WTC11 (cell line): ENCODE measurements at regions not wholly inside any gene's neighbourhood (a gene's known extent, or its start where the extent isn't known, plus 50 kb on each side); places are given as distances from the start of the nearest gene placed in this dataset.

Experiments
- ATAC-seq: fragments of 200-7000 bp; cut with Tn5 transposase; 2 replicates; pipeline ENCODE4 v1.10.0; 2021; ENCODE audit warnings: mild to moderate bottlenecking, moderate library complexity
- CTCF ChIA-PET: fragments of 300-600 bp; sonication (Branson Sonifier 250); formaldehyde crosslinking; loops from one replicate; lab custom pipeline; 2021; ENCODE audit warnings: antibody characterized with exemption; lab: Charles Lee
- POLR2A ChIA-PET: fragments of 350-600 bp; sonication (Branson Sonifier 250); formaldehyde crosslinking; loops from one replicate; lab custom pipeline; 2021; ENCODE audit warnings: antibody characterized with exemption; lab: Charles Lee
- DNase-seq: peaks from one replicate; pipeline ENCODE4 v3.0.0; 2021; ENCODE audit warnings: low spot score
- H3K27ac Mint-ChIP-seq: 2 replicates; pipeline ENCODE4 v1.8.0; 2021; ENCODE audit warnings: mixed read lengths
- H3K27me3 Mint-ChIP-seq: 2 replicates; pipeline ENCODE4 v1.8.0; 2021; ENCODE audit warnings: low read depth, mild to moderate bottlenecking, moderate library complexity, mixed read lengths
- H3K36me3 Mint-ChIP-seq: 2 replicates; pipeline ENCODE4 v1.8.0; 2021; ENCODE audit warnings: mixed read lengths
- H3K4me1 Mint-ChIP-seq: 2 replicates; pipeline ENCODE4 v1.8.0; 2022; ENCODE audit warnings: mixed read lengths
- H3K4me3 Mint-ChIP-seq: 2 replicates; pipeline ENCODE4 v1.8.0; 2021; ENCODE audit warnings: mild to moderate bottlenecking, moderate library complexity, mixed read lengths
- H3K9me3 Mint-ChIP-seq: 2 replicates; pipeline ENCODE4 v1.8.0; 2021; ENCODE audit warnings: mixed read lengths
- ATF1 ChIP-seq: sonication (generic); formaldehyde crosslinking; IDR thresholded peaks from 2 replicates; pipeline ENCODE4 v1.8.1; 2023; ENCODE audit warnings: mild to moderate bottlenecking, moderate library complexity, missing genetic modification reagents
- ELF4 ChIP-seq: sonication (generic); formaldehyde crosslinking; IDR thresholded peaks from 2 replicates; pipeline ENCODE4 v1.8.1; 2022; ENCODE audit warnings: low read depth, mild to moderate bottlenecking, moderate library complexity, missing genetic modification reagents
- GABPB1 ChIP-seq: sonication (generic); formaldehyde crosslinking; IDR thresholded peaks from 2 replicates; pipeline ENCODE4 v1.8.1; 2023; ENCODE audit warnings: mild to moderate bottlenecking, missing genetic modification reagents
- GTF2I ChIP-seq: fragments of 250-450 bp; sonication (Bioruptor Pico); conservative IDR thresholded peaks from 2 replicates; pipeline ENCODE4 v1.4.0; 2021; ENCODE audit warnings: mild to moderate bottlenecking
- IRF2 ChIP-seq: sonication (generic); formaldehyde crosslinking; IDR thresholded peaks from 2 replicates; pipeline ENCODE4 v1.8.0; 2022; ENCODE audit warnings: low read depth, missing genetic modification reagents, borderline replicate concordance
- NFATC4 ChIP-seq: fragments of 250-450 bp; sonication (Bioruptor Pico); IDR thresholded peaks from 2 replicates; pipeline ENCODE4 v1.9.0; 2021; ENCODE audit warnings: mild to moderate bottlenecking
- NR3C1 ChIP-seq: sonication (generic); formaldehyde crosslinking; conservative IDR thresholded peaks from 2 replicates; pipeline ENCODE4 v1.8.1; 2023; ENCODE audit warnings: low read depth, mild to moderate bottlenecking, missing genetic modification reagents
- TCF7 ChIP-seq: sonication (generic); formaldehyde crosslinking; IDR thresholded peaks from 2 replicates; pipeline ENCODE4 v1.8.0; 2022; ENCODE audit warnings: mild to moderate bottlenecking, low read depth, missing genetic modification reagents, moderate library complexity
- TP53 ChIP-seq: sonication (generic); formaldehyde crosslinking; IDR thresholded peaks from 2 replicates; pipeline ENCODE4 v1.8.1; 2023; ENCODE audit warnings: mild to moderate bottlenecking, missing genetic modification reagents
- ZNF138 ChIP-seq: sonication (generic); formaldehyde crosslinking; conservative IDR thresholded peaks from 2 replicates; pipeline ENCODE4 v1.8.1; 2022; ENCODE audit warnings: mild to moderate bottlenecking, moderate library complexity, missing genetic modification reagents
- ZNF219 ChIP-seq: sonication (generic); formaldehyde crosslinking; IDR thresholded peaks from 2 replicates; pipeline ENCODE4 v1.8.0; 2023; ENCODE audit warnings: missing genetic modification reagents, mild to moderate bottlenecking, borderline replicate concordance
- ZNF423 ChIP-seq: fragments of 250-450 bp; sonication (Bioruptor Pico); IDR thresholded peaks from 2 replicates; pipeline ENCODE4 v2.1.2; 2022; ENCODE audit warnings: mild to moderate bottlenecking, moderate library complexity
- ZNF671 ChIP-seq: fragments of 250-450 bp; sonication (Bioruptor Pico); IDR thresholded peaks from 2 replicates; pipeline ENCODE4 v1.8.0; 2021; ENCODE audit warnings: mild to moderate bottlenecking
- TF ChIP-seq, protein P1 (sequence below): sonication (generic); formaldehyde crosslinking; conservative IDR thresholded peaks from 2 replicates; pipeline ENCODE4 v1.8.1; 2023; ENCODE audit warnings: mild to moderate bottlenecking, low read depth, missing genetic modification reagents, moderate library complexity
- TF ChIP-seq, protein P2 (sequence below): sonication (generic); formaldehyde crosslinking; IDR thresholded peaks from 2 replicates; pipeline ENCODE4 v1.8.1; 2023; ENCODE audit warnings: mild to moderate bottlenecking, moderate library complexity, missing genetic modification reagents
- TF ChIP-seq, protein P3 (sequence below): sonication (generic); formaldehyde crosslinking; IDR thresholded peaks from 2 replicates; pipeline ENCODE4 v1.8.1; 2022; ENCODE audit warnings: mild to moderate bottlenecking, moderate library complexity, missing genetic modification reagents
- TF ChIP-seq, protein P4 (sequence below): fragments of 250-450 bp; sonication (Bioruptor Pico); conservative IDR thresholded peaks from 2 replicates; pipeline ENCODE4 v1.9.0; 2021; ENCODE audit warnings: mild to moderate bottlenecking
- TF ChIP-seq, protein P5 (sequence below): sonication (generic); formaldehyde crosslinking; IDR thresholded peaks from 2 replicates; pipeline ENCODE4 v1.8.0; 2022; ENCODE audit warnings: mild to moderate bottlenecking, missing genetic modification reagents
- TF ChIP-seq, protein P6 (sequence below): sonication (generic); formaldehyde crosslinking; IDR thresholded peaks from 2 replicates; pipeline ENCODE4 v1.8.1; 2023; ENCODE audit warnings: mild to moderate bottlenecking, missing genetic modification reagents, moderate library complexity

DNA sequence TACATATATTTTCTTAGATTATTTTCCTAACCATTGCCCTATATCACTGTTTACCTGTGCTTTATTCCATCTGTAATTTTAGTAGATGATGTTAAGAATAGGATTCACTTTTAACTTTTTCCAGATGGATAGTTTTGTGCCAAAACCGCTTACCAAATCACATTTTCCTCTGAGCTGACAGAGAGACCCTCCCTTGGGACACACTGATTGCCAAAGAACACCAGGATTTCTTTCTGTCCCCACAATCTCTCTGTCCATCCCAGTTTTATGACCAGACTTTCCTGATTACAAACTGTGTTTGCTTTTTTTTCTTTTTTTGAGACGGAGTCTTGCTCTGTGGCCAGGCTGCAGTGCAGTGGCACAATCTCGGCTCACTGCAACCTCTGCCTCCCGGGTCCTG, 81.3 kb upstream of the SPATA31C2 start:
- no peak for ATAC-seq

DNA sequence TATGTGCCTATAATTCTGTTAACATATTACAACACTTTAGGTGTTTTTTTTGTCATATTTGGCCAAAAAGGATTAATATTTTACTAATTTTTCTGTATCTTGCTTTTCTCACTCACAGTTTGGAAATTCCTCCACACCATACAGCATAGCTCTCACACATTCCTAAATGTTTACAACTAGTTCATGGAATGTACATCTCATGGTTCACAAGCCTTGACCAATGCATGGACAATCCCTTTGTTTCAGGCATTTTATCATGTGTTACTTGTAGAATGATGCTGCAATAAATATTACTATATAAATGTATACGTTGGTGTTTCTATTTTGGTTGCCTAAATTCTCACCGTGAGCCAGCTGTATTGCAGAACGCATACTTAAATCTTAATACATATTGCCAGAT, 80.5 kb upstream of the SPATA31C2 start:
- Mint-ChIP-seq H3K9me3 (peaks cover 4% of the 10 kb centered on the region), H3K27ac (no peak overlapping the region), H3K36me3 (no peaks in the 10 kb centered on the region), H3K4me3 (no peak overlapping the region), H3K4me1 (peaks cover 27% of the 10 kb centered on the region), H3K27me3 (no peaks in the 10 kb centered on the region; the same call in 1 of the 2 replicates)
- DNase-seq = no peak
- no peak for TF ChIP-seq ELF4
- no peak for ATAC-seq
- ChIA-PET CTCF (no interaction called here), POLR2A (no interaction called here)

More for the DNA sequence above, 81.3 kb upstream of the SPATA31C2 start:
- TF ChIP-seq ZNF423 (CRISPR knock-in tag) = no peak
- no peak for TF ChIP-seq IRF2 (CRISPR knock-in tag)
- TF ChIP-seq ZNF138 (CRISPR knock-in tag) = no peak
- CTCF ChIA-PET = no interaction called here
- H3K9me3 Mint-ChIP-seq = peaks cover under 1% of the 10 kb centered on the region; the same call in 1 of the 2 replicates
- H3K27ac Mint-ChIP-seq = no peak overlapping the region
- no peak overlapping the region for H3K4me3 Mint-ChIP-seq
- H3K4me1 Mint-ChIP-seq = peaks cover 27% of the 10 kb centered on the region
- H3K27me3 Mint-ChIP-seq = no peaks in the 10 kb centered on the region; the same call in 1 of the 2 replicates
- H3K36me3 Mint-ChIP-seq = no peaks in the 10 kb centered on the region
- DNase-seq = no peak
- POLR2A ChIA-PET = no interaction called here

DNA sequence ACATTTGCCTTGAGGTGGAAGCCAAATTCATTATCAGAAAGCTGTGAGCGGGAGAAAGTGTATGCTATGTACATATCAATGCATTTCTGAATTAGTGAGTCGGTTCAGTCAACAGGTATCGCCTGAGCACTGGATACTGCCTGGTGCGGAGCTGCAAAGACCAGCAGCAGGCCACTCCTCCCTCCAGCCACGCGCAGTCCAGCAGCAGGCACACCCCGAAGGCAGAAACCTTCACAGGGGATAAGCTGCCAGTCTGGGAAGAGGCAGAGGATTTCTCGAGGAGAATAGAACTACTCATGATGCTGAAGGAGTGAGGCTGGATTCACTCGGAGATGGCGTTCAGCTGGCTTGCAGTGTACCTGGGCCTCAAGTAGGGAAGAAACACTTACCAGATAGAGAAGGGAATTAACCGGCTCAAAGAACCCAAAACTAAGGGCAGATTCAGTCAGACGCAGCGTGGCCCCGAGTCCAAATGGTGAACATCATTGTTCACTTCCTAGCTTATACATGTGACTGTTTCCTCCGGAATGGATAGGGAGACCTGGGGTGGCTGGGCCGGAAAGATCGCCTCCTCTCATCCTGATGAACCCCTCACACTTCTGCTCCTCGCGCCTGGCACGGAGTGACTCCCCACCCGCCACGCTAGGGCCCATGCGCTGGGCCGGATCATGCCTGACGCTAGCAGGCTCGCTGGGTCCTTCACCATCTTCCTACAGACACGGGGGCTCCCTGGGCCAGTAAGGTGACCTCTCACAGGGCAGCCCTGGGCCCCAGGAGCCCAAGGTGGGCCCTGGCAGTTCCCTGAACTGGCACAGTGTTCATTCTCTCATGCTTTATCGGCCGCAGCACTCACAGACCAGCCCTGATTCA, 78.1 kb upstream of the SPATA31C2 start:
- Mint-ChIP-seq H3K4me3 (no peak overlapping the region), H3K4me1 (peaks cover 29% of the 10 kb centered on the region), H3K9me3 (peaks cover 15% of the 10 kb centered on the region), H3K27ac (no peak overlapping the region), H3K36me3 (0 out of 2 replicates have a peak, but pooled peaks cover 3% of the 10 kb centered on the region), H3K27me3 (no peaks in the 10 kb centered on the region)
- CTCF ChIA-PET = no interaction called here
- POLR2A ChIA-PET = no interaction called here
- ATAC-seq (no peak), DNase-seq (no peak)
- TF ChIP-seq TP53 (no peak), ELF4 (no peak), GABPB1 (CRISPR knock-in tag) (no peak), ATF1 (CRISPR knock-in tag) (no peak), NR3C1 (CRISPR knock-in tag) (no peak), GTF2I (CRISPR knock-in tag) (no peak), ZNF219 (CRISPR knock-in tag) (no peak), NFATC4 (CRISPR knock-in tag) (no peak), ZNF138 (CRISPR knock-in tag) (no peak), ZNF671 (no peak), TCF7 (CRISPR knock-in tag) (no peak)
- TF ChIP-seq, protein P1, sequence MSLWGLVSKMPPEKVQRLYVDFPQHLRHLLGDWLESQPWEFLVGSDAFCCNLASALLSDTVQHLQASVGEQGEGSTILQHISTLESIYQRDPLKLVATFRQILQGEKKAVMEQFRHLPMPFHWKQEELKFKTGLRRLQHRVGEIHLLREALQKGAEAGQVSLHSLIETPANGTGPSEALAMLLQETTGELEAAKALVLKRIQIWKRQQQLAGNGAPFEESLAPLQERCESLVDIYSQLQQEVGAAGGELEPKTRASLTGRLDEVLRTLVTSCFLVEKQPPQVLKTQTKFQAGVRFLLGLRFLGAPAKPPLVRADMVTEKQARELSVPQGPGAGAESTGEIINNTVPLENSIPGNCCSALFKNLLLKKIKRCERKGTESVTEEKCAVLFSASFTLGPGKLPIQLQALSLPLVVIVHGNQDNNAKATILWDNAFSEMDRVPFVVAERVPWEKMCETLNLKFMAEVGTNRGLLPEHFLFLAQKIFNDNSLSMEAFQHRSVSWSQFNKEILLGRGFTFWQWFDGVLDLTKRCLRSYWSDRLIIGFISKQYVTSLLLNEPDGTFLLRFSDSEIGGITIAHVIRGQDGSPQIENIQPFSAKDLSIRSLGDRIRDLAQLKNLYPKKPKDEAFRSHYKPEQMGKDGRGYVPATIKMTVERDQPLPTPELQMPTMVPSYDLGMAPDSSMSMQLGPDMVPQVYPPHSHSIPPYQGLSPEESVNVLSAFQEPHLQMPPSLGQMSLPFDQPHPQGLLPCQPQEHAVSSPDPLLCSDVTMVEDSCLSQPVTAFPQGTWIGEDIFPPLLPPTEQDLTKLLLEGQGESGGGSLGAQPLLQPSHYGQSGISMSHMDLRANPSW (CRISPR knock-in tag) = no peak
- TF ChIP-seq, protein P2, sequence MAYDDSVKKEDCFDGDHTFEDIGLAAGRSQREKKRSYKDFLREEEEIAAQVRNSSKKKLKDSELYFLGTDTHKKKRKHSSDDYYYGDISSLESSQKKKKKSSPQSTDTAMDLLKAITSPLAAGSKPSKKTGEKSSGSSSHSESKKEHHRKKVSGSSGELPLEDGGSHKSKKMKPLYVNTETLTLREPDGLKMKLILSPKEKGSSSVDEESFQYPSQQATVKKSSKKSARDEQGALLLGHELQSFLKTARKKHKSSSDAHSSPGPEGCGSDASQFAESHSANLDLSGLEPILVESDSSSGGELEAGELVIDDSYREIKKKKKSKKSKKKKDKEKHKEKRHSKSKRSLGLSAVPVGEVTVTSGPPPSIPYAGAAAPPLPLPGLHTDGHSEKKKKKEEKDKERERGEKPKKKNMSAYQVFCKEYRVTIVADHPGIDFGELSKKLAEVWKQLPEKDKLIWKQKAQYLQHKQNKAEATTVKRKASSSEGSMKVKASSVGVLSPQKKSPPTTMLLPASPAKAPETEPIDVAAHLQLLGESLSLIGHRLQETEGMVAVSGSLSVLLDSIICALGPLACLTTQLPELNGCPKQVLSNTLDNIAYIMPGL (CRISPR knock-in tag) = no peak
- TF ChIP-seq, protein P3, sequence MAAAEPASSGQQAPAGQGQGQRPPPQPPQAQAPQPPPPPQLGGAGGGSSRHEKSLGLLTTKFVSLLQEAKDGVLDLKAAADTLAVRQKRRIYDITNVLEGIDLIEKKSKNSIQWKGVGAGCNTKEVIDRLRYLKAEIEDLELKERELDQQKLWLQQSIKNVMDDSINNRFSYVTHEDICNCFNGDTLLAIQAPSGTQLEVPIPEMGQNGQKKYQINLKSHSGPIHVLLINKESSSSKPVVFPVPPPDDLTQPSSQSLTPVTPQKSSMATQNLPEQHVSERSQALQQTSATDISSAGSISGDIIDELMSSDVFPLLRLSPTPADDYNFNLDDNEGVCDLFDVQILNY (CRISPR knock-in tag) = no peak
- TF ChIP-seq, protein P4, sequence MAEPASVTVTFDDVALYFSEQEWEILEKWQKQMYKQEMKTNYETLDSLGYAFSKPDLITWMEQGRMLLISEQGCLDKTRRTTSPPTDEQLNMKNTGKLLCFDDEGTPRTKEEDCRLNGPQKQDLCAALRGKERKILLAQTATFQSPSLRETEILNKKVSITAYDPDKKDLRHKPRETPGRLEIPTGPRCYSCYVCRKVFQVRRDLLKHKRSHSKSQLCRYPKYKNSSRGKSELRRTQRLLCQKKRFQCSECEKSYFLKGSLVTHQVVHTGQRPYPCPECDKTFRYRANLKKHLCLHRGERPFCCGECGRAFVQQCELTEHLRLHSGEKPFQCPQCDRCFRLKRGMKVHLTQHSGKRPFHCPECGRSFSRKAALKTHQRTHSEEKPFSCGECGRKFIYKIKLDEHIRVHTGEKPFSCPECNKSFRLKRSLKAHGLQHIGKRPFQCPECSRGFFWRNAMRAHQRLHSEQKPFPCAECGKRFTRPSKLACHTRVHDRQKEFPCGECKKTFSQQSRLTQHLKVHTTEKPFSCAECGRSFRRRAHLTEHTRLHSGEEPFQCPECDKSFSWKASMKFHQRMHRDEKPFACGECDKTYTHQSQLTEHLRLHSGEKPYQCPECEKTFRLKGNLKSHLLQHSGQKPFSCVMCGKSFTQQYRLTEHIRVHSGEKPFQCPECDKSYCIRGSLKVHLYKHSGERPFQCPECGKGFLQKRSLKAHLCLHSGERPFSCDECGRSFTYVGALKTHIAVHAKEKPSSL (CRISPR knock-in tag) = no peak
- TF ChIP-seq, protein P5, sequence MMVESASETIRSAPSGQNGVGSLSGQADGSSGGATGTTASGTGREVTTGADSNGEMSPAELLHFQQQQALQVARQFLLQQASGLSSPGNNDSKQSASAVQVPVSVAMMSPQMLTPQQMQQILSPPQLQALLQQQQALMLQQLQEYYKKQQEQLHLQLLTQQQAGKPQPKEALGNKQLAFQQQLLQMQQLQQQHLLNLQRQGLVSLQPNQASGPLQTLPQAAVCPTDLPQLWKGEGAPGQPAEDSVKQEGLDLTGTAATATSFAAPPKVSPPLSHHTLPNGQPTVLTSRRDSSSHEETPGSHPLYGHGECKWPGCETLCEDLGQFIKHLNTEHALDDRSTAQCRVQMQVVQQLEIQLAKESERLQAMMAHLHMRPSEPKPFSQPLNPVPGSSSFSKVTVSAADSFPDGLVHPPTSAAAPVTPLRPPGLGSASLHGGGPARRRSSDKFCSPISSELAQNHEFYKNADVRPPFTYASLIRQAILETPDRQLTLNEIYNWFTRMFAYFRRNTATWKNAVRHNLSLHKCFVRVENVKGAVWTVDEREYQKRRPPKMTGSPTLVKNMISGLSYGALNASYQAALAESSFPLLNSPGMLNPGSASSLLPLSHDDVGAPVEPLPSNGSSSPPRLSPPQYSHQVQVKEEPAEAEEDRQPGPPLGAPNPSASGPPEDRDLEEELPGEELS (CRISPR knock-in tag) = no peak
- TF ChIP-seq, protein P6, sequence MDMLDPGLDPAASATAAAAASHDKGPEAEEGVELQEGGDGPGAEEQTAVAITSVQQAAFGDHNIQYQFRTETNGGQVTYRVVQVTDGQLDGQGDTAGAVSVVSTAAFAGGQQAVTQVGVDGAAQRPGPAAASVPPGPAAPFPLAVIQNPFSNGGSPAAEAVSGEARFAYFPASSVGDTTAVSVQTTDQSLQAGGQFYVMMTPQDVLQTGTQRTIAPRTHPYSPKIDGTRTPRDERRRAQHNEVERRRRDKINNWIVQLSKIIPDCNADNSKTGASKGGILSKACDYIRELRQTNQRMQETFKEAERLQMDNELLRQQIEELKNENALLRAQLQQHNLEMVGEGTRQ (CRISPR knock-in tag) = no peak
